Upper lobe of right lung (tissue), 1 donor: ENCODE measurements at regions not wholly inside any gene's neighbourhood (a gene's known extent, or its start where the extent isn't known, plus 50 kb on each side); places are given as distances from the start of the nearest gene placed in this dataset.

Source experiments
- ATAC-seq: fragments of 200-7000 bp; cut with Tn5 transposase; one replicate; pipeline ENCODE4 v1.9.1; 2020; ENCODE audit warnings: mild to moderate bottlenecking, moderate library complexity
- DNase-seq: peaks from one replicate; pipeline ENCODE4 v3.0.0-alpha.2; 2020
- H3K27ac ChIP-seq: fragments of 200-600 bp; one replicate; pipeline ENCODE4 v1.8.0; 2022
- H3K27me3 ChIP-seq: fragments of 200-600 bp; one replicate; pipeline ENCODE4 v1.8.0; 2022; ENCODE audit warnings: mild to moderate bottlenecking
- H3K36me3 ChIP-seq: fragments of 200-600 bp; one replicate; pipeline ENCODE4 v1.8.0; 2022
- H3K4me1 ChIP-seq: fragments of 200-600 bp; one replicate; pipeline ENCODE4 v1.8.0; 2022
- H3K4me3 ChIP-seq: fragments of 200-600 bp; one replicate; pipeline ENCODE4 v1.8.0; 2022; ENCODE audit warnings: mild to moderate bottlenecking
- H3K9me3 ChIP-seq: fragments of 200-600 bp; one replicate; pipeline ENCODE4 v1.8.0; 2022
- intact Hi-C: fragments of 100-400 bp; cut with DNase I; formaldehyde crosslinking; loops from one replicate; pipeline ENCODE4 v1.11.0; 2022
- TF ChIP-seq, protein P1 (sequence below): fragments of 200-600 bp; IDR thresholded peaks from one replicate; pipeline ENCODE4 v1.8.0; 2022; ENCODE audit warnings: antibody characterized with exemption
- donor health status: DM: no; HTN: yes; CAD: no; lungs with severe emphysema.

DNA sequence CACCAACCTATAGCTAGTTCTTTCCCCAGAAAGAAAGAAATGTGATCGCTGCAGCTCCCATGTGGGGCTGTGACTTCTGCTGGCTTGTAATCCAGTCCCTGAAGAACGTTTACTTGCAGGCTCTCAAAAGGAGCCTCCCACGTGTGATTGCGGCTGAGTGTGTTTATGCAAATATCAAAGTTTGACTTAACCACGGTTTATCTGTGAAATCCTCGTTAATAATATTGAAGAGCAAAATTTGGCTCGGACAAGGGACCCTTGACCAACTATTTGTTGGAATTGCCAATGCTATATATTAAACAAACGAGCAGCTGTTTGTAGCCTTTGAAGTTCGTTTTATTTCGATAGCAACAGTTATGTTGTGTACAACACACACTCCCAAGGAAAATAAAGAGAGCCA is 470.1 kb upstream of the NRP1 start:
- intact Hi-C loops, result no loop called here
- H3K9me3 ChIP-seq, result no peaks in the 10 kb centered on the region
- TF ChIP-seq, protein P1, sequence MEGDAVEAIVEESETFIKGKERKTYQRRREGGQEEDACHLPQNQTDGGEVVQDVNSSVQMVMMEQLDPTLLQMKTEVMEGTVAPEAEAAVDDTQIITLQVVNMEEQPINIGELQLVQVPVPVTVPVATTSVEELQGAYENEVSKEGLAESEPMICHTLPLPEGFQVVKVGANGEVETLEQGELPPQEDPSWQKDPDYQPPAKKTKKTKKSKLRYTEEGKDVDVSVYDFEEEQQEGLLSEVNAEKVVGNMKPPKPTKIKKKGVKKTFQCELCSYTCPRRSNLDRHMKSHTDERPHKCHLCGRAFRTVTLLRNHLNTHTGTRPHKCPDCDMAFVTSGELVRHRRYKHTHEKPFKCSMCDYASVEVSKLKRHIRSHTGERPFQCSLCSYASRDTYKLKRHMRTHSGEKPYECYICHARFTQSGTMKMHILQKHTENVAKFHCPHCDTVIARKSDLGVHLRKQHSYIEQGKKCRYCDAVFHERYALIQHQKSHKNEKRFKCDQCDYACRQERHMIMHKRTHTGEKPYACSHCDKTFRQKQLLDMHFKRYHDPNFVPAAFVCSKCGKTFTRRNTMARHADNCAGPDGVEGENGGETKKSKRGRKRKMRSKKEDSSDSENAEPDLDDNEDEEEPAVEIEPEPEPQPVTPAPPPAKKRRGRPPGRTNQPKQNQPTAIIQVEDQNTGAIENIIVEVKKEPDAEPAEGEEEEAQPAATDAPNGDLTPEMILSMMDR, result no peak
- H3K36me3 ChIP-seq, result no peaks in the 10 kb centered on the region
- H3K27ac ChIP-seq, result no peak overlapping the region
- no peak overlapping the region for H3K4me3 ChIP-seq
- H3K4me1 ChIP-seq, result no peaks in the 10 kb centered on the region
- DNase-seq (no peak), ATAC-seq (no peak)
- no peaks in the 10 kb centered on the region for H3K27me3 ChIP-seq

DNA sequence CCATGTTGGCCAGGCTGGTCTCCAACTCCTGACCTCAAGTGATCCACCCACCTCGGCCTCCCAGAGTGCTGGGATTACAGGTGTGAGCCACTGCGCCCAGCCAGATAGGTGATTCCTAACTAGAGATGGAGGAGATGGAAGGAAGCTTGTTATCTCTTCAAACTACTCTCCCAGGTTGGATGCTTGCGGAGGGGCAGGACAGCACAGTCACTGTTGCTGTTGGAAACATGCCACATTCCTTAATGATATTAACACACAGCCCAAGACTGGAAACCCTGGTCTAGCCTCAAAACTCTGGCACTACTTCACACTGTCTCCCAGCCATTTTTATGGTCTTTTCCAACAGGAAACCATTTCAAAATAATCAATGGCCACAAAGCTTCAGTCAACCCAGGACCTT is 468.8 kb upstream of the NRP1 start:
- Histone ChIP-seq H3K9me3 (no peaks in the 10 kb centered on the region), H3K4me1 (no peaks in the 10 kb centered on the region), H3K27ac (no peak overlapping the region), H3K36me3 (no peaks in the 10 kb centered on the region), H3K4me3 (no peak overlapping the region), H3K27me3 (no peaks in the 10 kb centered on the region)
- TF ChIP-seq, protein P1, result no peak
- DNase-seq, result no peak
- no peak for ATAC-seq
- intact Hi-C loops, result no loop called here

DNA sequence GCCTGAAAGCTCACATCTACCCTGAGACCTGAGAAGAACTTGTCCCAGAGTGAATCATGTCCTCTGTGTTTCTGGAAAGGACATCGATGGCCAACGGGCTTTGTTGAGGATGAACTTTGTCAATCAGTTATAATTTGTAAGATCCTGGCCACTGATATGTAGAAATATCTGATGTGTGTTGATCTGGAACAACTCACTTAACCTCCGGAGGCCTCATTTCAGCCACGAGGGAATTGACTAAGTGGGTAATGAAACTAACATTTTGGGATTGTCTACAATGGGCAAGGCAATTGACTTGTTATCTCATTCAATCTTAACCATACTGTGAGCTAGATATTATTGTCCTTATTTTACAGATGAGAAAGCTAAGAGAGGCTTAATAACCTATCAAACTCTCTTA is 468.1 kb upstream of the NRP1 start:
- DNase-seq (no peak), ATAC-seq (no peak)
- no peaks in the 10 kb centered on the region for H3K36me3 ChIP-seq
- H3K27me3 ChIP-seq, result no peaks in the 10 kb centered on the region
- H3K9me3 ChIP-seq, result no peaks in the 10 kb centered on the region
- no peak overlapping the region for H3K4me3 ChIP-seq
- intact Hi-C loops, result no loop called here
- H3K27ac ChIP-seq, result no peak overlapping the region
- TF ChIP-seq, protein P1, result no peak
- H3K4me1 ChIP-seq, result no peaks in the 10 kb centered on the region

DNA sequence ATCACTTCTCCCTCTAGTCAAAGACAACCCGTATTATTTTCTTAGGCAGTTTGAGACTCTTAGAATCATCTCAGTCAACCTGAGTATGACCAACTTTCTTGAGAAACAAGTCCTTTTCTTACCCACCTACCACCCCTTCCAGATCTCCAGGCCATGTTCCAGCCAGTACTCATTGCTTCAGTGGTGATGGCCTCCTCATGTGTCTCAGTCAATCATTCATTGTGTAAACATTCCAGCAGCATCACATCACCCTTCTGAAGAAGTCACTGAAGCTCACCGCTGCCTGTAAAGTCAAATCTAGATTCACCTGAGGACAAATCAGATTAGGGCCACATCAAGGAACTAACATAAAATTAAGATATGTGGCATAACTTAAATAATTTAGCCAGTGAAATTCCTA is 467.2 kb upstream of the NRP1 start:
- DNase-seq (no peak), ATAC-seq (no peak)
- no peaks in the 10 kb centered on the region for H3K27me3 ChIP-seq
- TF ChIP-seq, protein P1, result no peak
- intact Hi-C loops, result no loop called here
- no peaks in the 10 kb centered on the region for H3K9me3 ChIP-seq
- no peak overlapping the region for H3K4me3 ChIP-seq
- no peaks in the 10 kb centered on the region for H3K4me1 ChIP-seq
- H3K36me3 ChIP-seq, result no peaks in the 10 kb centered on the region
- no peak overlapping the region for H3K27ac ChIP-seq

DNA sequence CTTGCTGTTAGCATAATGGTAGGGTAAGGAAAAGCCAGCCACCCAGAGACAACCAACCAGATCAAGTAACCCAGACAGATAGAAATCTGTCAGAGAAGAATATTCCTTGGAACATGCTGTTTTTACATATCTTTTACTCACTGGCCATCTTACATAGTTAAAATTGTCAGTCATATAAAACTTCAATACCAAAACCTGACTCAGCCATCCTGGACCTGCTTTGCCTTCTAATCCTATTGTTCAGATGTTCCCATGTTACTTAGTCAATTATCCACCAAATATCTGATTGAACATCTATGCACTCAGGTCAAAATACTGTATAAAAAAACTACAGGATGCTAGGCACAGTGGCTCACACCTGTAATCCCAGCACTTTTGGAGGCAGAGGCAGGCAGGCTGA is 466.5 kb upstream of the NRP1 start:
- DNase-seq (no peak), ATAC-seq (no peak)
- Histone ChIP-seq H3K4me3 (no peak overlapping the region), H3K36me3 (no peaks in the 10 kb centered on the region), H3K4me1 (no peaks in the 10 kb centered on the region), H3K27me3 (no peaks in the 10 kb centered on the region), H3K27ac (no peak overlapping the region), H3K9me3 (no peaks in the 10 kb centered on the region)
- TF ChIP-seq, protein P1, result no peak
- intact Hi-C loops, result no loop called here

DNA sequence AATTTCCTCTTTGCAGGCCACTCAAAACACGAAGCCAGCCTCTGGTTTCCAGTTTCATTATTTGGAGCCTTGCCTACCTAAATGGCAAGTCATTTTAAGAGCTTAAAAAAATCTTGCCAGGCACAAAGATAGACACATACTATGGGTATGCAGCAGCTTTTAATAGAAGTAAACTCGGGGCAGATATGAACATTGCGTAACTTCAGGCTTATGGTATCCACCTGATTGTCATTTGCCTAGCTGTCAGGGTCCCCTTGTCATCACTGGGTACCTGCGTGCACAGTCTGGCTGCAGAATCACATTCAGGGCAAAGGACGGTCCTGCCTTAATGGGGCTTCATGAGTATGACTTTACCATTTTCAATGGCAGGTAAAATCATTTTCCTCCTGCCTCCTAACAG is 466.1 kb upstream of the NRP1 start:
- no peak for DNase-seq
- no peak for ATAC-seq
- intact Hi-C loops, result no loop called here
- H3K4me3 ChIP-seq, result no peak overlapping the region
- H3K27me3 ChIP-seq, result no peaks in the 10 kb centered on the region
- TF ChIP-seq, protein P1, result no peak
- H3K36me3 ChIP-seq, result no peaks in the 10 kb centered on the region
- no peaks in the 10 kb centered on the region for H3K9me3 ChIP-seq
- H3K27ac ChIP-seq, result no peak overlapping the region
- H3K4me1 ChIP-seq, result no peaks in the 10 kb centered on the region
